Memory B cell (primary cell): ENCODE measurements at regions not wholly inside any gene's neighbourhood (a gene's known extent, or its start where the extent isn't known, plus 50 kb on each side); places are given as distances from the start of the nearest gene placed in this dataset.

Experiments
- ATAC-seq: fragments of 150-1000 bp; cut with Tn5 transposase; 2 replicates; pipeline ENCODE4 v1.10.0; 2021; ENCODE audit warnings: low read depth, mild to moderate bottlenecking, moderate library complexity
- DNase-seq, 2 donors: peaks; one replicate each; pipeline ENCODE4 v3.0.0; 2022; ENCODE audit warnings: low spot score in 2 of 2
- H3K27ac Mint-ChIP-seq: one replicate; pipeline ENCODE4 v1.8.0; 2022; ENCODE audit warnings: mild to moderate bottlenecking, moderate library complexity, mixed read lengths
- H3K27me3 Mint-ChIP-seq: one replicate; pipeline ENCODE4 v1.8.0; 2022; ENCODE audit warnings: mixed read lengths
- H3K36me3 Mint-ChIP-seq: one replicate; pipeline ENCODE4 v1.8.0; 2022; ENCODE audit warnings: mild to moderate bottlenecking, mixed read lengths
- H3K4me1 Mint-ChIP-seq: one replicate; pipeline ENCODE4 v1.8.0; 2022; ENCODE audit warnings: mixed read lengths
- H3K4me3 Mint-ChIP-seq: one replicate; pipeline ENCODE4 v1.8.0; 2022; ENCODE audit warnings: mild to moderate bottlenecking, moderate library complexity, mixed read lengths
- H3K9me3 Mint-ChIP-seq: one replicate; pipeline ENCODE4 v1.8.0; 2022; ENCODE audit warnings: mixed read lengths

- DNase-seq (no peak), ATAC-seq (no peak)
- no peak overlapping the region for H3K27ac Mint-ChIP-seq
- no peaks in the 10 kb centered on the region for H3K36me3 Mint-ChIP-seq
- no peaks in the 10 kb centered on the region for H3K4me1 Mint-ChIP-seq
- no peaks in the 10 kb centered on the region for H3K9me3 Mint-ChIP-seq
- peaks cover 4% of the 10 kb centered on the region for H3K27me3 Mint-ChIP-seq
- H3K4me3 Mint-ChIP-seq = no peak overlapping the region
Observed at GRCh38 chr12:22882559-22882958, 257.6 kb downstream of the ETNK1 start.

- no peak overlapping the region for H3K27ac Mint-ChIP-seq
- no peak overlapping the region for H3K4me3 Mint-ChIP-seq
- H3K9me3 Mint-ChIP-seq = peaks cover 2% of the 10 kb centered on the region
- peaks cover 1% of the 10 kb centered on the region for H3K36me3 Mint-ChIP-seq
- DNase-seq (no peak), ATAC-seq (no peak)
- H3K27me3 Mint-ChIP-seq = peaks cover 5% of the 10 kb centered on the region
- no peaks in the 10 kb centered on the region for H3K4me1 Mint-ChIP-seq
Observed at GRCh38 chr12:22893878-22894277, 268.9 kb downstream of the ETNK1 start.

GRCh38 chr12:22899184-22899583 lies 274.2 kb downstream of the ETNK1 start:
- Mint-ChIP-seq H3K27me3 (peaks cover 4% of the 10 kb centered on the region), H3K4me3 (no peak overlapping the region), H3K27ac (no peak overlapping the region), H3K4me1 (no peaks in the 10 kb centered on the region), H3K9me3 (peaks cover 1% of the 10 kb centered on the region), H3K36me3 (no peaks in the 10 kb centered on the region)
- DNase-seq = no peak
- no peak for ATAC-seq

GRCh38 chr12:22900401-22900800 lies 275.4 kb downstream of the ETNK1 start:
- H3K4me1 Mint-ChIP-seq = no peaks in the 10 kb centered on the region
- no peak for DNase-seq
- H3K27ac Mint-ChIP-seq = no peak overlapping the region
- H3K9me3 Mint-ChIP-seq = peaks cover 1% of the 10 kb centered on the region
- H3K4me3 Mint-ChIP-seq = no peak overlapping the region
- H3K27me3 Mint-ChIP-seq = peaks cover 3% of the 10 kb centered on the region
- no peaks in the 10 kb centered on the region for H3K36me3 Mint-ChIP-seq
- no peak for ATAC-seq

- DNase-seq (no peak), ATAC-seq (no peak)
- Mint-ChIP-seq H3K9me3 (peaks cover 1% of the 10 kb centered on the region), H3K4me3 (no peak overlapping the region), H3K27me3 (peaks cover 2% of the 10 kb centered on the region), H3K4me1 (no peaks in the 10 kb centered on the region), H3K36me3 (no peaks in the 10 kb centered on the region), H3K27ac (no peak overlapping the region)
Observed at GRCh38 chr12:22904485-22904884, 279.5 kb downstream of the ETNK1 start.

GRCh38 chr12:22916241-22916640 lies 291.3 kb downstream of the ETNK1 start:
- Mint-ChIP-seq H3K27ac (no peak overlapping the region), H3K27me3 (no peaks in the 10 kb centered on the region), H3K36me3 (no peaks in the 10 kb centered on the region), H3K4me3 (no peak overlapping the region), H3K9me3 (no peaks in the 10 kb centered on the region), H3K4me1 (no peaks in the 10 kb centered on the region)
- ATAC-seq (no peak), DNase-seq (no peak)

- Mint-ChIP-seq H3K4me3 (no peak overlapping the region), H3K9me3 (no peaks in the 10 kb centered on the region), H3K27me3 (no peaks in the 10 kb centered on the region), H3K36me3 (no peaks in the 10 kb centered on the region), H3K27ac (no peak overlapping the region), H3K4me1 (no peaks in the 10 kb centered on the region)
- ATAC-seq (no peak), DNase-seq (no peak)
Observed at GRCh38 chr12:22916815-22917214, 291.8 kb downstream of the ETNK1 start.

- Mint-ChIP-seq H3K4me3 (no peak overlapping the region), H3K9me3 (no peaks in the 10 kb centered on the region), H3K4me1 (no peaks in the 10 kb centered on the region), H3K27me3 (no peaks in the 10 kb centered on the region), H3K36me3 (no peaks in the 10 kb centered on the region), H3K27ac (no peak overlapping the region)
- ATAC-seq (no peak), DNase-seq (no peak)
Observed at GRCh38 chr12:22919883-22920282, 294.9 kb downstream of the ETNK1 start.

- DNase-seq (no peak), ATAC-seq (no peak)
- Mint-ChIP-seq H3K4me1 (no peaks in the 10 kb centered on the region), H3K27me3 (no peaks in the 10 kb centered on the region), H3K9me3 (no peaks in the 10 kb centered on the region), H3K27ac (no peak overlapping the region), H3K4me3 (no peak overlapping the region), H3K36me3 (no peaks in the 10 kb centered on the region)
Observed at GRCh38 chr12:22923768-22924167, 298.8 kb downstream of the ETNK1 start.

- DNase-seq (no peak), ATAC-seq (no peak)
- Mint-ChIP-seq H3K4me3 (no peak overlapping the region), H3K9me3 (no peaks in the 10 kb centered on the region), H3K27ac (no peak overlapping the region), H3K4me1 (no peaks in the 10 kb centered on the region), H3K36me3 (no peaks in the 10 kb centered on the region), H3K27me3 (no peaks in the 10 kb centered on the region)
Observed at GRCh38 chr12:22924391-22924790, 299.4 kb downstream of the ETNK1 start.

GRCh38 chr12:22925623-22926022 lies 300.7 kb downstream of the ETNK1 start:
- no peak overlapping the region for H3K4me3 Mint-ChIP-seq
- no peak overlapping the region for H3K27ac Mint-ChIP-seq
- H3K36me3 Mint-ChIP-seq = no peaks in the 10 kb centered on the region
- DNase-seq (no peak), ATAC-seq (no peak)
- H3K9me3 Mint-ChIP-seq = no peaks in the 10 kb centered on the region
- H3K27me3 Mint-ChIP-seq = no peaks in the 10 kb centered on the region
- H3K4me1 Mint-ChIP-seq = no peaks in the 10 kb centered on the region

- no peaks in the 10 kb centered on the region for H3K27me3 Mint-ChIP-seq
- no peak overlapping the region for H3K27ac Mint-ChIP-seq
- no peaks in the 10 kb centered on the region for H3K9me3 Mint-ChIP-seq
- ATAC-seq (no peak), DNase-seq (no peak)
- no peak overlapping the region for H3K4me3 Mint-ChIP-seq
- H3K4me1 Mint-ChIP-seq = no peaks in the 10 kb centered on the region
- H3K36me3 Mint-ChIP-seq = no peaks in the 10 kb centered on the region
Observed at GRCh38 chr12:22932431-22932830, 307.5 kb downstream of the ETNK1 start.

GRCh38 chr12:22935090-22935489 lies 310.1 kb downstream of the ETNK1 start:
- DNase-seq = no peak

GRCh38 chr12:22935501-22935900 lies 310.5 kb downstream of the ETNK1 start:
- Mint-ChIP-seq H3K27me3 (no peaks in the 10 kb centered on the region), H3K4me3 (no peak overlapping the region), H3K36me3 (no peaks in the 10 kb centered on the region), H3K27ac (no peak overlapping the region), H3K4me1 (no peaks in the 10 kb centered on the region), H3K9me3 (peaks cover 5% of the 10 kb centered on the region)
- no peak for DNase-seq
- ATAC-seq = no peak

More at GRCh38 chr12:22935090-22935489, 310.1 kb downstream of the ETNK1 start:
- no peak for ATAC-seq
- Mint-ChIP-seq H3K36me3 (no peaks in the 10 kb centered on the region), H3K27me3 (no peaks in the 10 kb centered on the region), H3K9me3 (peaks cover 2% of the 10 kb centered on the region), H3K4me1 (no peaks in the 10 kb centered on the region), H3K4me3 (no peak overlapping the region), H3K27ac (no peak overlapping the region)

- no peak for ATAC-seq
- Mint-ChIP-seq H3K27me3 (no peaks in the 10 kb centered on the region), H3K9me3 (peaks cover 8% of the 10 kb centered on the region), H3K4me3 (no peak overlapping the region), H3K36me3 (no peaks in the 10 kb centered on the region), H3K27ac (no peak overlapping the region), H3K4me1 (no peaks in the 10 kb centered on the region)
- DNase-seq = no peak
Observed at GRCh38 chr12:22938323-22938722, 313.4 kb downstream of the ETNK1 start.

- Mint-ChIP-seq H3K4me3 (no peak overlapping the region), H3K9me3 (peaks cover 1% of the 10 kb centered on the region), H3K36me3 (no peaks in the 10 kb centered on the region), H3K27ac (no peak overlapping the region), H3K27me3 (no peaks in the 10 kb centered on the region), H3K4me1 (no peaks in the 10 kb centered on the region)
- ATAC-seq = no peak
- DNase-seq = no peak
Observed at GRCh38 chr12:22951206-22951605, 326.2 kb downstream of the ETNK1 start.
